ENCODE measurements at regions not wholly inside any gene's neighbourhood (a gene's known extent, or its start where the extent isn't known, plus 50 kb on each side); places are given as distances from the start of the nearest gene placed in this dataset.
A peak's percentile ranks its signal among the peaks of the same experiment; 100 is the strongest.

DNA sequence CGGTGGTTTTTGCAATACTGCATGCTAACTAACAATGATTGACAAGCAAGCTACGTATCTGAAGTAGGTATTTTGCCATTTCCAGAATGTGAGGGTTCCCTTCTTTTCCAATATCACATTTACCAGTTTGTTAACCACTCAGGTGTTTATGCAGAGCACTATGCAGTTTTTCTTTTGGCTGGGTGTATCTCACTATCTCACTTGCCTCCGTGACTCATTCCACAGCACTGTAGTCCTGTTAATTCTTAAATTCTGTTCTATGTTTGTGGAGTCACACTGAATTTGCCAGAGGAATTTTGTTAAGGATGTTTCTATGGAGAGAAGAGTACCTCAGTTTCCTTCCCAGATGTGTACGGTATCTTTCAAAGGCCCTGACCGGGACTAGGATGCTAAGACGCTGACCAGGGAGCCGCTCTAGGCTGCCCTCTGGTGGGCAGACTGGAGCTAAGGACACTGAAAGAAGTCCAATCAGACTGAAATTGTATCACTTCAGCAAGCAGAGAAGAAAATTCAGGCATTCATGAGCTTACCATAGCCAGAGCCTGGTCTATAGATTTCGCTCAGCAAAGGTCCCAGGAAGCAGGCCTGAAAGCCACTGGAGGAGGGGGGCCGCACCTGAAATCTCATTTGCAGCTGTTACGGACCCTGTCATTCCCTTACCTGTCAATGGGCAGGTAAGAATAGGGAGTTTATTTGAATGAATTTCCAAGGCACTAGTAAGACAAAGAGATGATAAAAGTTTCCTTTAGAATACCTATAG is 388.4 kb upstream of the SPOCK3 start:
- no peaks in the 10 kb centered on the region for H3K9me3 ChIP-seq (ENCODE audit: low read length)
- no peak overlapping the region for H3K4me2 ChIP-seq (ENCODE audit: low read length)
- H3K9ac ChIP-seq (ENCODE audit: low read length) = no peak overlapping the region
- no peaks in the 10 kb centered on the region for H3F3A ChIP-seq (ENCODE audit: insufficient read depth, low read length)
- H3K79me2 ChIP-seq (ENCODE audit: insufficient read depth, low read length) = no peaks in the 10 kb centered on the region
- no peaks in the 10 kb centered on the region for H3K9me2 ChIP-seq (ENCODE audit: low read depth, low read length)
- no peak overlapping the region for H3K27ac ChIP-seq (ENCODE audit: low read depth, low read length, poor library complexity, severe bottlenecking)
- H3K36me3 ChIP-seq (ENCODE audit: insufficient read depth, low read length) = no peaks in the 10 kb centered on the region
- H3K4me3 ChIP-seq (ENCODE audit: low read depth, low read length, poor library complexity, severe bottlenecking) = no peak overlapping the region
- no peaks in the 10 kb centered on the region for H3K4me1 ChIP-seq (ENCODE audit: insufficient read depth, low read length, severe bottlenecking)
- H2AFZ ChIP-seq (ENCODE audit: low read length) = no peak overlapping the region
- no peaks in the 10 kb centered on the region for H3K27me3 ChIP-seq (ENCODE audit: insufficient read depth, low read length)
- TF ChIP-seq, protein P1, sequence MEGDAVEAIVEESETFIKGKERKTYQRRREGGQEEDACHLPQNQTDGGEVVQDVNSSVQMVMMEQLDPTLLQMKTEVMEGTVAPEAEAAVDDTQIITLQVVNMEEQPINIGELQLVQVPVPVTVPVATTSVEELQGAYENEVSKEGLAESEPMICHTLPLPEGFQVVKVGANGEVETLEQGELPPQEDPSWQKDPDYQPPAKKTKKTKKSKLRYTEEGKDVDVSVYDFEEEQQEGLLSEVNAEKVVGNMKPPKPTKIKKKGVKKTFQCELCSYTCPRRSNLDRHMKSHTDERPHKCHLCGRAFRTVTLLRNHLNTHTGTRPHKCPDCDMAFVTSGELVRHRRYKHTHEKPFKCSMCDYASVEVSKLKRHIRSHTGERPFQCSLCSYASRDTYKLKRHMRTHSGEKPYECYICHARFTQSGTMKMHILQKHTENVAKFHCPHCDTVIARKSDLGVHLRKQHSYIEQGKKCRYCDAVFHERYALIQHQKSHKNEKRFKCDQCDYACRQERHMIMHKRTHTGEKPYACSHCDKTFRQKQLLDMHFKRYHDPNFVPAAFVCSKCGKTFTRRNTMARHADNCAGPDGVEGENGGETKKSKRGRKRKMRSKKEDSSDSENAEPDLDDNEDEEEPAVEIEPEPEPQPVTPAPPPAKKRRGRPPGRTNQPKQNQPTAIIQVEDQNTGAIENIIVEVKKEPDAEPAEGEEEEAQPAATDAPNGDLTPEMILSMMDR (IDR thresholded peaks at IDR 0.05; ENCODE audit: low read length) = peak; percentile 80
- TF ChIP-seq EZH2 (IDR thresholded peaks at IDR 0.05; ENCODE audit: borderline replicate concordance, low read length) = no peak
- H4K20me1 ChIP-seq (ENCODE audit: insufficient read depth, low read length) = no peaks in the 10 kb centered on the region

DNA sequence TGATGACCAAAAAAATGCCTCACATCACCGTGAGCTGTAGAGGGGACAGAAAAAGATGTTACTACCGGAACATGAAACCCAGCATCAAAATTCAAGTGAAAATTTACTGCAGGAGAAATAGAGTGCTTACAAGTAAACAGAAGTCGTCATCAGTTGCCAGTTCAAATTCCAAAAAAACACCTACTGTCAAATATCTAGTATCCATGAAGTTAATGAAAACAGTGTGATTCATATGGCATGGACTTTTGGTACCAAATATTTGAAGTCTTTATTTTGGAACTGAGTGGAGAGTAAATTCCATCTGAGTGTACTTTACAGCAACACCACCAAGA is 388.9 kb upstream of the SPOCK3 start:
- Histone ChIP-seq H3K4me2 (ENCODE audit: low read length) (no peak overlapping the region), H4K20me1 (ENCODE audit: insufficient read depth, low read length) (no peaks in the 10 kb centered on the region), H3K4me3 (ENCODE audit: low read depth, low read length, poor library complexity, severe bottlenecking) (no peak overlapping the region), H3K36me3 (ENCODE audit: insufficient read depth, low read length) (no peaks in the 10 kb centered on the region), H3K9ac (ENCODE audit: low read length) (no peak overlapping the region), H3K27ac (ENCODE audit: low read depth, low read length, poor library complexity, severe bottlenecking) (no peak overlapping the region), H3K27me3 (ENCODE audit: insufficient read depth, low read length) (no peaks in the 10 kb centered on the region), H2AFZ (ENCODE audit: low read length) (no peak overlapping the region), H3K9me2 (ENCODE audit: low read depth, low read length) (no peaks in the 10 kb centered on the region), H3K79me2 (ENCODE audit: insufficient read depth, low read length) (no peaks in the 10 kb centered on the region), H3F3A (ENCODE audit: insufficient read depth, low read length) (no peaks in the 10 kb centered on the region), H3K4me1 (ENCODE audit: insufficient read depth, low read length, severe bottlenecking) (no peaks in the 10 kb centered on the region), H3K9me3 (ENCODE audit: low read length) (no peaks in the 10 kb centered on the region)
- TF ChIP-seq, protein P1 (IDR thresholded peaks at IDR 0.05; ENCODE audit: low read length) = no peak
- no peak for TF ChIP-seq EZH2 (IDR thresholded peaks at IDR 0.05; ENCODE audit: borderline replicate concordance, low read length)

- Histone ChIP-seq H3K4me3 (ENCODE audit: low read depth, low read length, poor library complexity, severe bottlenecking) (no peak overlapping the region), H3K9me3 (ENCODE audit: low read length) (no peaks in the 10 kb centered on the region), H3K9me2 (ENCODE audit: low read depth, low read length) (no peaks in the 10 kb centered on the region), H3K27ac (ENCODE audit: low read depth, low read length, poor library complexity, severe bottlenecking) (no peak overlapping the region), H2AFZ (ENCODE audit: low read length) (no peak overlapping the region), H3K4me2 (ENCODE audit: low read length) (no peak overlapping the region), H3K79me2 (ENCODE audit: insufficient read depth, low read length) (no peaks in the 10 kb centered on the region), H3K27me3 (ENCODE audit: insufficient read depth, low read length) (no peaks in the 10 kb centered on the region), H4K20me1 (ENCODE audit: insufficient read depth, low read length) (no peaks in the 10 kb centered on the region), H3K9ac (ENCODE audit: low read length) (no peak overlapping the region), H3F3A (ENCODE audit: insufficient read depth, low read length) (no peaks in the 10 kb centered on the region), H3K4me1 (ENCODE audit: insufficient read depth, low read length, severe bottlenecking) (no peaks in the 10 kb centered on the region), H3K36me3 (ENCODE audit: insufficient read depth, low read length) (no peaks in the 10 kb centered on the region)
- TF ChIP-seq, protein P1 (IDR thresholded peaks at IDR 0.05; ENCODE audit: low read length) = no peak
Observed at GRCh38 chr4:167629272-167629671, 395.0 kb upstream of the SPOCK3 start.
